DND-41 (cell line): ENCODE measurements at regions not wholly inside any gene's neighbourhood (a gene's known extent, or its start where the extent isn't known, plus 50 kb on each side); places are given as distances from the start of the nearest gene placed in this dataset.

Source experiments
- ATAC-seq: fragments of 200-7000 bp; cut with Tn5 transposase; 3 replicates; pipeline ENCODE4 v1.9.1; 2021; ENCODE audit warnings: low read depth; ENCODE audit not compliant: insufficient read depth
- DNase-seq: peaks from one replicate; pipeline ENCODE4 v3.0.0-alpha.2; 2020
- H2AFZ ChIP-seq: 2 replicates; pipeline ENCODE4 v1.6.0; 2012; ENCODE audit warnings: low read depth, low read length
- H3K27ac ChIP-seq: 2 replicates; pipeline ENCODE4 v1.5.1; 2012; ENCODE audit warnings: low read length, inconsistent platforms
- H3K27me3 ChIP-seq: fragments of 200-600 bp; sonication (generic); 2 replicates; pipeline ENCODE4 v1.6.0; 2012; ENCODE audit warnings: low read length, mild to moderate bottlenecking, inconsistent platforms; ENCODE audit not compliant: insufficient read depth, poor library complexity
- H3K36me3 ChIP-seq: 2 replicates; pipeline ENCODE4 v1.5.1; 2012; ENCODE audit warnings: low read length, inconsistent platforms; ENCODE audit not compliant: insufficient read depth
- H3K4me1 ChIP-seq: 2 replicates; pipeline ENCODE4 v1.5.1; 2012; ENCODE audit warnings: mild to moderate bottlenecking, low read length; ENCODE audit not compliant: insufficient read depth
- H3K4me2 ChIP-seq: 2 replicates; pipeline ENCODE4 v1.6.0; 2012; ENCODE audit warnings: mild to moderate bottlenecking, moderate library complexity, low read length, inconsistent platforms; ENCODE audit not compliant: insufficient read depth
- H3K4me3 ChIP-seq, 2 experiments: fragments of 200-600 bp in 1 of 2; shearing (Covaris generic) in 1 of 2; 2 replicates each; pipeline ENCODE4 v1.5.1; 2012 to 2016; ENCODE audit warnings: inconsistent platforms in 2 of 2, low read length in 2 of 2, mild to moderate bottlenecking in 2 of 2, low read depth in 1 of 2, moderate library complexity in 1 of 2
- H3K79me2 ChIP-seq: 2 replicates; pipeline ENCODE4 v1.6.0; 2012; ENCODE audit warnings: low read length, inconsistent platforms; ENCODE audit not compliant: insufficient read depth
- H3K9ac ChIP-seq: 2 replicates; pipeline ENCODE4 v1.6.0; 2012; ENCODE audit warnings: low read depth, mild to moderate bottlenecking, inconsistent platforms, low read length, moderate library complexity
- H3K9me3 ChIP-seq: 2 replicates; pipeline ENCODE4 v1.5.1; 2012; ENCODE audit warnings: low read length, moderate library complexity, mild to moderate bottlenecking, inconsistent platforms; ENCODE audit not compliant: insufficient read depth, severe bottlenecking
- H4K20me1 ChIP-seq: 2 replicates; pipeline ENCODE4 v1.6.0; 2012; ENCODE audit warnings: low read length; ENCODE audit not compliant: insufficient read depth
- EZH2 ChIP-seq: IDR thresholded peaks from 3 replicates; pipeline ENCODE4 v1.6.1; 2012; ENCODE audit warnings: borderline replicate concordance, low read depth, mild to moderate bottlenecking, moderate library complexity, low read length, inconsistent platforms; ENCODE audit not compliant: severe bottlenecking
- TF ChIP-seq, protein P1 (sequence below): IDR thresholded peaks from 2 replicates; pipeline ENCODE4 v1.5.1; 2012; ENCODE audit warnings: borderline replicate concordance, low read length, moderate library complexity, mild to moderate bottlenecking; ENCODE audit not compliant: poor library complexity, severe bottlenecking; ENCODE audit errors: extremely low read depth

DNA sequence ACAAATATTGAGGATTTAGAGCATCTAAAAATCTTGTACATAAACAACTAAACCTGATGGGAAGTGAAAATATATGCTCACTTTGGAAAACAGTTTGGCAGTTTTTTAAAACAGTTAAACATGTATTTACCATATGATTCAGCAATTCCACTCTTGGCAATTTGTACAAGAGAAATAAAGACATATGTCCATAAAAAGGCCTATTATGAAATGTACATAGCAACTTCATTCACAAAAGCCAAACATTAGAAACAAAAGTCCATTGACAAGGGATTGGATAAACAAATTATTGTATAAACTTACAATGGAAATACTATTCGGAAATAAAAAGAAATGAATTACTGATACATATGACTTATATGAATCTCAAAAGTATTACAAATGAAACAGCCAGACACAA is 196.2 kb upstream of the SLC24A2 start:
- TF ChIP-seq EZH2 = no peak
- TF ChIP-seq, protein P1, sequence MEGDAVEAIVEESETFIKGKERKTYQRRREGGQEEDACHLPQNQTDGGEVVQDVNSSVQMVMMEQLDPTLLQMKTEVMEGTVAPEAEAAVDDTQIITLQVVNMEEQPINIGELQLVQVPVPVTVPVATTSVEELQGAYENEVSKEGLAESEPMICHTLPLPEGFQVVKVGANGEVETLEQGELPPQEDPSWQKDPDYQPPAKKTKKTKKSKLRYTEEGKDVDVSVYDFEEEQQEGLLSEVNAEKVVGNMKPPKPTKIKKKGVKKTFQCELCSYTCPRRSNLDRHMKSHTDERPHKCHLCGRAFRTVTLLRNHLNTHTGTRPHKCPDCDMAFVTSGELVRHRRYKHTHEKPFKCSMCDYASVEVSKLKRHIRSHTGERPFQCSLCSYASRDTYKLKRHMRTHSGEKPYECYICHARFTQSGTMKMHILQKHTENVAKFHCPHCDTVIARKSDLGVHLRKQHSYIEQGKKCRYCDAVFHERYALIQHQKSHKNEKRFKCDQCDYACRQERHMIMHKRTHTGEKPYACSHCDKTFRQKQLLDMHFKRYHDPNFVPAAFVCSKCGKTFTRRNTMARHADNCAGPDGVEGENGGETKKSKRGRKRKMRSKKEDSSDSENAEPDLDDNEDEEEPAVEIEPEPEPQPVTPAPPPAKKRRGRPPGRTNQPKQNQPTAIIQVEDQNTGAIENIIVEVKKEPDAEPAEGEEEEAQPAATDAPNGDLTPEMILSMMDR = no peak

DNA sequence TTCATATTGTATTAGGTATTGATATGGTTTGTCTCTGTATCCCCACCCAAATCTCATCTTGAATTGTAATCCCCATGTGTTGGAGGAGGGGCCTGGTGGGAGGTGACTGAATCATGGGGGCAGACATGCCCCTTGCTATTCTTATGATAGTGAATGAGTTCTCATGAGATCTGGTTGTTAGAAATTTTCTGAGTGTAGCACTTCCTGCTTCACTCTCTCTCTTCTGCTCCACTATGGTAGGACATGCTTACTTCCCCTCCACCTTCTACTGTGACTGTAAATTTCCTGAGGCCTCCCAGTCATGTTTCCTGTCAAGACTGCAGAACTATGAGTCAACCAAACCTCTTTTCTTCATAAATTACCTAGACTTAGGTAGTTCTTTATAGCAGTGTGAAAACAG is 187.4 kb upstream of the SLC24A2 start:
- peak; percentile 93 for ATAC-seq
- Histone ChIP-seq H3K9ac (no peak overlapping the region), H3K9me3 (no peaks in the 10 kb centered on the region), H2AFZ (peak overlapping the region; percentile 55), H3K27me3 (no peaks in the 10 kb centered on the region), H3K4me1 (peaks cover 11% of the 10 kb centered on the region), H3K36me3 (no peaks in the 10 kb centered on the region), H3K27ac (no peak overlapping the region), H3K4me3 (no peak overlapping the region), H3K4me2 (no peak overlapping the region; the same call in 1 of the 2 replicates), H3K79me2 (no peaks in the 10 kb centered on the region), H4K20me1 (no peaks in the 10 kb centered on the region)
- DNase-seq = peak; percentile 35
- no peak for TF ChIP-seq EZH2
- TF ChIP-seq, protein P1 = no peak

More for the DNA sequence above, 196.2 kb upstream of the SLC24A2 start:
- no peak overlapping the region for H2AFZ ChIP-seq
- no peak for ATAC-seq
- no peak overlapping the region for H3K4me3 ChIP-seq
- no peak overlapping the region for H3K9ac ChIP-seq
- H3K36me3 ChIP-seq = no peaks in the 10 kb centered on the region
- no peaks in the 10 kb centered on the region for H3K9me3 ChIP-seq
- H3K79me2 ChIP-seq = no peaks in the 10 kb centered on the region
- H4K20me1 ChIP-seq = no peaks in the 10 kb centered on the region
- no peak overlapping the region for H3K27ac ChIP-seq
- no peaks in the 10 kb centered on the region for H3K27me3 ChIP-seq
- H3K4me2 ChIP-seq = no peak overlapping the region
- no peaks in the 10 kb centered on the region for H3K4me1 ChIP-seq
- no peak for DNase-seq

DNA sequence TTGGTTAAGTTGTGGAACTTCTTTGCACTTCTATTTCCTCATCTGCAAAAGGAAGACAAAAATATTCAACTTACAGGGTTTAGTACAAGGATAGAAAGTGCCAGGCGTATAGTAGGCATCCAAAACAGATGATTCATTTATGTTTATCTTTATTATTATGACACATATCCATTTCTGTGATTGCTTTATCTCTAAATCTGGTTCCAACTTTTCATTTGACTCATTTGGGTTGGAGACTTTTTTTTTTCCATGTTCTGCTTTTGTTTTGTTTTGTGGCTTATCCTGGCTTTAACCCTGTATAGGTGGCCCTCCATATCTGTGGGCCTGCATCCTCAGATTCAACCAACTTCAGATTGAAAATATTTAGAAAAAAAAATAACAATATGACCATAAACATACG is 186.7 kb upstream of the SLC24A2 start:
- Histone ChIP-seq H3K4me2 (no peak overlapping the region), H4K20me1 (no peaks in the 10 kb centered on the region), H3K9ac (no peak overlapping the region), H3K79me2 (no peaks in the 10 kb centered on the region), H3K27ac (no peak overlapping the region), H3K9me3 (no peaks in the 10 kb centered on the region), H3K27me3 (no peaks in the 10 kb centered on the region), H2AFZ (no peak overlapping the region), H3K4me3 (no peak overlapping the region), H3K36me3 (no peaks in the 10 kb centered on the region), H3K4me1 (peaks cover 11% of the 10 kb centered on the region)
- TF ChIP-seq, protein P1 = no peak
- TF ChIP-seq EZH2 = no peak
- no peak for ATAC-seq
- no peak for DNase-seq

DNA sequence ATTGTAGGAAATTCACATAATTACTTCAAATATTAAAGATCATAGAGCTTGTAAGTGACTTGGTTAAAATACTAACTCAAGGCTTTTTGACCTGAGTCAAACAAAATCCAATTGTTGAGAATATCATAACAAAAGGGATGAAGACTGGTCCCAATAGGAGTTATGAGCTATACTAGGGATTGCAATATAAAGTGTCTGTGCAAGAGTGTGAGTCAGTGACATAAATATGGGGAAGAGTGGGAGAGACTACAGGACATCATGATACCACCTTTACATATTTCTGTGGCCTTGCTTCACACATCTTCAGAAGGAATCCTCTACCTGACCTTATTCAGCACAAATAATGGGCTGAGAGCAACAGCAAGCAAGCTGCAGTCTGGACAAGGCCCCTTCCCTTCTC is 180.9 kb upstream of the SLC24A2 start:
- H2AFZ ChIP-seq = no peak overlapping the region
- H3K36me3 ChIP-seq = no peaks in the 10 kb centered on the region
- H4K20me1 ChIP-seq = no peaks in the 10 kb centered on the region
- H3K9me3 ChIP-seq = no peaks in the 10 kb centered on the region
- DNase-seq (no peak), ATAC-seq (no peak)
- no peak overlapping the region for H3K4me3 ChIP-seq
- no peaks in the 10 kb centered on the region for H3K79me2 ChIP-seq
- no peak for TF ChIP-seq EZH2
- TF ChIP-seq, protein P1 = no peak
- H3K4me2 ChIP-seq = no peak overlapping the region
- H3K27me3 ChIP-seq = no peaks in the 10 kb centered on the region
- no peak overlapping the region for H3K9ac ChIP-seq
- no peak overlapping the region for H3K27ac ChIP-seq
- peaks cover 8% of the 10 kb centered on the region for H3K4me1 ChIP-seq
